ENCODE measurements at regions not wholly inside any gene's neighbourhood (a gene's known extent, or its start where the extent isn't known, plus 50 kb on each side); places are given as distances from the start of the nearest gene placed in this dataset.
"Not testable (repeated sequence)": the region's sequence is repeated elsewhere in the genome, so short reads cannot be mapped to it uniquely, and the experiment has no call there.

DNA sequence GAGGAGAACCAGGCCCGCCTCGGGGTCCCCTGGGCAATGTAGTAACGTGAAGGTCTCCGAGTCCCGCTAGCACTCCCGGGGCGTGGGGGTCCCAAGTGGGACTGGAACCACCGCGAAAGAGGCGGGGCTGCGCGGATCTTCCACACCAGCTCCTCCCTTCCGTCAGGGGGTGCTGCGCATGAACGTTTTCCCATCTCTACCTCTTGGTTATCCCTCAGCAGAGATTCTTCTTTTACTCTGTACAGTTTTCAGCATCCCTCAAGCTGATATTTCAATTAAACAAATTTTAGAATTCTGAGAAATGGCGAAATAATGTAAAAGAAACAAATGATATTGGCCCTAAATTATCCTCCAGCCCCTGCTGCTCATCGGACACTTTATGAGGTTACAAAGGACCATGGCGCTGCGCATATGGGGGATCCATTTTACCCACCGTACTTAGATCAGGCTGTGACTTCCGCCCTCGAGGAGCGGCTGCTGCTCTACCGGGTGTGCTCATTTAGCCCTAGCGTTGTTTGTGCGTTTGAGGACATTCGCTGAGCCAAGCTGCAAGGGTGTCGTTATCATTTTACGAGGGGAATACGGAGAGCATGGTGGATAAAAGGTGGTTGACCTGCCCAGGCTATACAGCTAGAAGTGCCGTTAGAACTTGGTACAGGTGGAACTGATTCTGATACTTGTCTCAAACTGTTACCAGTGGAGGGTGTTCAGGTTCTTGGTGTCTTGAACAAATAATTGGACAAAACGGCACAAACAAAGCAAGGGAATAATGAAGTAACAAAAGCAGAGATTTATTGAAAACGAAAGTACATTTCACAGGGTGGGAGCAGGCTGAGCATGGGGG, 75.2 kb upstream of the CHD6 start:
- no peaks in the 10 kb centered on the region for H3K36me3 Mint-ChIP-seq (ENCODE audit: low read depth)
- TF ChIP-seq, protein P1, sequence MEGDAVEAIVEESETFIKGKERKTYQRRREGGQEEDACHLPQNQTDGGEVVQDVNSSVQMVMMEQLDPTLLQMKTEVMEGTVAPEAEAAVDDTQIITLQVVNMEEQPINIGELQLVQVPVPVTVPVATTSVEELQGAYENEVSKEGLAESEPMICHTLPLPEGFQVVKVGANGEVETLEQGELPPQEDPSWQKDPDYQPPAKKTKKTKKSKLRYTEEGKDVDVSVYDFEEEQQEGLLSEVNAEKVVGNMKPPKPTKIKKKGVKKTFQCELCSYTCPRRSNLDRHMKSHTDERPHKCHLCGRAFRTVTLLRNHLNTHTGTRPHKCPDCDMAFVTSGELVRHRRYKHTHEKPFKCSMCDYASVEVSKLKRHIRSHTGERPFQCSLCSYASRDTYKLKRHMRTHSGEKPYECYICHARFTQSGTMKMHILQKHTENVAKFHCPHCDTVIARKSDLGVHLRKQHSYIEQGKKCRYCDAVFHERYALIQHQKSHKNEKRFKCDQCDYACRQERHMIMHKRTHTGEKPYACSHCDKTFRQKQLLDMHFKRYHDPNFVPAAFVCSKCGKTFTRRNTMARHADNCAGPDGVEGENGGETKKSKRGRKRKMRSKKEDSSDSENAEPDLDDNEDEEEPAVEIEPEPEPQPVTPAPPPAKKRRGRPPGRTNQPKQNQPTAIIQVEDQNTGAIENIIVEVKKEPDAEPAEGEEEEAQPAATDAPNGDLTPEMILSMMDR (IDR thresholded peaks at IDR 0.05), result peak; percentile 24
- H3K27me3 Mint-ChIP-seq (ENCODE audit: low read depth, poor library complexity), result peaks cover 27% of the 10 kb centered on the region
- peaks cover 7% of the 10 kb centered on the region for H3K4me1 Mint-ChIP-seq
- peak overlapping the region; percentile 78 for H3K27ac Mint-ChIP-seq
- peak overlapping the region; percentile 92 for H3K4me3 Mint-ChIP-seq
- peak; percentile 74 for DNase-seq
- H3K9me3 Mint-ChIP-seq, result no peaks in the 10 kb centered on the region

DNA sequence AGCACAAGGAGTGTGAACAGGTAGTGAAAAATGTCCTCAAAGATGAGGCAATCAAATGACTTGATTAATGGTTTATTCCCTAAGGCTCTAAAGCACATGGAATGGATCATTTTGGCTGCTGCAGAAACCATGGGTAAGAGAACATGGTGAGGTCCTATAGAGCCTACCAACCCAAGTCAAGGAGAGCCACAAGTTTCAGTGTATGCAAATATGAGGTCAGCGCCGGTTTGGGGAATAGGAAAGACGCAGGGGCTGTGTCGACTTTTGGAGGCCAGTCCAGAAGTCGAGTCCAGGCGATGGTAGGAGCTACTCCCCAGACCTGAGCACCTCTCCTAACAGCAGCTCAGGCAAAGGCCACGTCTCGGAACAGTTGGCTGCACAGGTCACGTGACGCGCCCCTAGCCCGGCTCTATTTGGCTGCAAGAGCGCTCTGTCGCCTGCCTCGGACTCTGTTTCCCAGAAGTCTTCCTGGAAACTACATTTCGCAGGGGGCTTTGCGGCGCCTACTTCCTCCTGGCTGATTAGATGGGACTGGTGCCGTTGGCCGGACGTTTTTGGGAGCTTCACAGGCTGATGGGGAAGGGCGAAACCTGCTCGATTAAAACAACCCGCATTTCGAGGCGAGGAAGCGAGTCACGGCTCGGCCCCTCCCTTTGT, 74.4 kb upstream of the CHD6 start:
- TF ChIP-seq, protein P1 (IDR thresholded peaks at IDR 0.05), result no peak
- H3K36me3 Mint-ChIP-seq (ENCODE audit: low read depth), result no peaks in the 10 kb centered on the region
- H3K27ac Mint-ChIP-seq, result peak overlapping the region; percentile 78
- peaks cover 7% of the 10 kb centered on the region for H3K4me1 Mint-ChIP-seq
- peaks cover 26% of the 10 kb centered on the region for H3K27me3 Mint-ChIP-seq (ENCODE audit: low read depth, poor library complexity)
- DNase-seq, result peak; percentile 68
- no peaks in the 10 kb centered on the region for H3K9me3 Mint-ChIP-seq
- H3K4me3 Mint-ChIP-seq, result peak overlapping the region; percentile 92

DNA sequence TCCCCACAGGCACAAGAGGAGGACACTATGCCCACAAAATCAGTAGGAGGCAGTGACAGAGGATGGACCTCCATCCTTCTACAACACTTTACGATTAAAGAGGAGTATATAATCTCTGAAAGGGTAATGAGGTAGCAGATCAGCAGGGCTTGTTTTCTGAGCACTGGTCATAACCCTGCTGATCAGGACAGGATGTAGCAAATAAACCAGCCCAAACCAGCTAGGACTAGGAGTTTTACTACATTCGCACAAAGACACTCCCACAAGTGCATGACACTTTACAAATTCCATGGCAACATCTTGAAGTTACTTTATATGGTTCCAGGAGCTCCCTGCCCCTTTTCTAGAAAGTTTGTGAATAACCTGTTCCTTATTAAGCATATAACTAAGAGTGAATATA, 73.3 kb upstream of the CHD6 start:
- Mint-ChIP-seq H3K27ac (no peak overlapping the region), H3K9me3 (no peaks in the 10 kb centered on the region), H3K27me3 (ENCODE audit: low read depth, poor library complexity) (peaks cover 22% of the 10 kb centered on the region), H3K4me3 (no peak overlapping the region), H3K36me3 (ENCODE audit: low read depth) (no peaks in the 10 kb centered on the region), H3K4me1 (peaks cover 7% of the 10 kb centered on the region)
- TF ChIP-seq, protein P1 (IDR thresholded peaks at IDR 0.05), result no peak
- no peak for DNase-seq

DNA sequence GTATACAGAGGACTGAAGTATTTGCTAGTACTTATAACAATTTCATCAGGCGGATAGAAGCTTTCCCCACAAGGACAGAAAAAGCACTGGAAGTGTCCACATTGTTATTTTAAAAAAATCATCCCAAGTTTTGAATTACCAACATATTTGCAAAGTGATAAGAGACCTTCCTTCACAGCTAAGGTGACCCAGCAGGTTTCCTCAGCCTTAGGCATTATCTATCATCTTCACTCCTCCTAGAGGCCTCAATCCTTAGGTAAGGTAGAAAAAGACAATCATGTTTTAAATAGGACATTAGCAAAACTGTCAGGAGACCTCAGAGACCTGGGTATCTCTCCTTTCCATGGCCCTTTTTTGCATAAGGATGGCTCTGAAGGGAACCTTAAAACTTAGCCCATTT, 72.5 kb upstream of the CHD6 start:
- Mint-ChIP-seq H3K9me3 (no peaks in the 10 kb centered on the region), H3K27me3 (ENCODE audit: low read depth, poor library complexity) (peaks cover 18% of the 10 kb centered on the region), H3K4me1 (peaks cover 7% of the 10 kb centered on the region), H3K4me3 (no peak overlapping the region), H3K36me3 (ENCODE audit: low read depth) (no peaks in the 10 kb centered on the region), H3K27ac (no peak overlapping the region)
- DNase-seq, result no peak
- TF ChIP-seq, protein P1 (IDR thresholded peaks at IDR 0.05), result no peak

DNA sequence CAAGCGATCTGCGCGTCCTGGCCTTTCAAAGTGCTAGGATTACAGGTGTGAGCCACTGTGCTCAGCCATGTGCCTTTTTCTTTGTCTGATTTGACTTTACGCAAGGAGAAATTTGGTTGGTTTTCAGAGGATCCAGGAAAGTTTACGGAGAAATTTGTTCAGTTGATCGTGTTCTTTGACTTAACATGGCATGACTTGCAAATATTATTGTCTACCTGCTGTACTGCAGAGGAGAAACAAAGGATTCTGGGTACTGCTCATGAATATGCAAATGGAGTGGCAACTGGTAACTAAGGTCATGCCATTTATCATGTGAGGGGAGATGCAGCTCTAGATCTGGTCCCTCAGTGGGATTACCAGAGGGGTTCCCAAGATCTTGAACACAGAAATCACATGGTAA, 68.8 kb upstream of the CHD6 start:
- no peaks in the 10 kb centered on the region for H3K36me3 Mint-ChIP-seq (ENCODE audit: low read depth)
- peaks cover 11% of the 10 kb centered on the region for H3K27me3 Mint-ChIP-seq (ENCODE audit: low read depth, poor library complexity)
- no peak overlapping the region for H3K4me3 Mint-ChIP-seq
- DNase-seq, result no peak
- no peaks in the 10 kb centered on the region for H3K9me3 Mint-ChIP-seq
- H3K27ac Mint-ChIP-seq, result no peak overlapping the region
- no peaks in the 10 kb centered on the region for H3K4me1 Mint-ChIP-seq
- TF ChIP-seq, protein P1 (IDR thresholded peaks at IDR 0.05), result no peak

DNA sequence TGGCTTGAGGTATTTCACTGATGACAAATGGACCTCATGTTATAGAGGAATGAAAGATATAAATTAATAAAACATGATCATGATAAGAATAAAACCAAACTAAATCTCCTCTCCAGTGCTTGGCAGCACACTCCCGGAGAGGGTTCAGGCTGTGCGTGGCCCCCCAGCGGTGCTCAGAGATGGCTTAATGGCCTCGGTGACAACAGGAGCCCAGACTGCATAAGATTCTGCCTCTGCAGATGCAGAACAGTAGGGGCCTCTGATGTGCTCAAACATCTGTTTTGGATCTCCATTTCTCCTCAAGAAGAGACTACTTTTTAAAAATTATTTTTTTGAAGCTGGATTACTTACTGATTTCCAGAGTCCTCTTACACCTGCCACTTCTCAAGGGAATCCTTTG, 67.0 kb upstream of the CHD6 start:
- not testable (repeated sequence) for H3K4me1 Mint-ChIP-seq; H3K4me3 Mint-ChIP-seq; H3K9me3 Mint-ChIP-seq; H3K36me3 Mint-ChIP-seq (ENCODE audit: low read depth); DNase-seq; H3K27ac Mint-ChIP-seq
- peaks cover 15% of the 10 kb centered on the region for H3K27me3 Mint-ChIP-seq (ENCODE audit: low read depth, poor library complexity)
